Activated CD4-positive, alpha-beta T cell treated with anti-CD3 and anti-CD28 coated beads, Interleukin-2, amount 50 U/mL, for 24 hours (primary cell): ENCODE measurements at regions not wholly inside any gene's neighbourhood (a gene's known extent, or its start where the extent isn't known, plus 50 kb on each side); places are given as distances from the start of the nearest gene placed in this dataset.
"Not testable (repeated sequence)": the region's sequence is repeated elsewhere in the genome, so short reads cannot be mapped to it uniquely, and the experiment has no call there.

Source experiments
- DNase-seq, 2 donors: peaks; one replicate each; pipeline ENCODE4 v3.0.0-alpha.2; 2020; ENCODE audit warnings: low read depth in 1 of 2, low spot score in 1 of 2

DNA sequence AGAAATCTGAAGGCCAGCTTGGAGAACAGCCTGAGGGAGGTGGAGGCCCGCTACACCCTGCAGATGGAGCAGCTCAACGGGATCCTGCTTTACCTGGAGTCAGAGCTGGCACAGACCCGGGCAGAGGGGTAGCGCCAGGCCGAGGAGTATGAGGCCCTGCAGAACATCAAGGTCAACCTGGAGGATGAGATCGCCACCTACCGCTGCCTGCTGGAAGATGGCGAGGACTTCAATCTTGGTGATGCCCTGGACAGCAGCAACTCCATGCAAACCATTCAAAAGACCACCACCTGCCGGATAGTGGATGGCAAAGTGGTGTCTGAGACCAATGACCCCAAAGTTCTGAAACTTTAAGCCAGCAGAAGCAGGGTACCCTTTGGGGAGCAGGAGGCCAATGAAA is 318.4 kb downstream of the ZFHX3 start:
- DNase-seq: not testable (repeated sequence)

- DNase-seq: no peak
Observed at GRCh38 chr16:72728516-72728915, 319.4 kb downstream of the ZFHX3 start.

GRCh38 chr16:72727565-72727964 is 320.4 kb downstream of the ZFHX3 start:
- DNase-seq: no peak

DNA sequence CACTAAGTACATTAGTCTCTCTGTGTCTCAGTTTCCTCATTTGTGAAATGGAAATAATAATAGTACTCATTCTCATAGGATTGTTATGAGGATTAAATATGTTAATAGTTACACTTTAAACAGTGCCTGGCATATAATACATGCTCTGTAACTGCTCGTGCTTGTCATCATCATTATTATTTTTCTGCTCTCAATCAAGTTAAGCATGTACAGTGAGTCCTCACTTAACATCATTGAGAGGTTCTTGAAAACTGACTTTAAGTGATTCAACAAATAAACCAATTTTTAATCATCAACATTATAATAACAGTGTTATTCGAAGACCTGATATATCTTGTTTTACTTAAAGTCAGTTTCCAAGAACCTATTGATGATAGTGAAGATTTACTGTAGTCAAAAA is 322.3 kb downstream of the ZFHX3 start:
- DNase-seq: no peak

DNA sequence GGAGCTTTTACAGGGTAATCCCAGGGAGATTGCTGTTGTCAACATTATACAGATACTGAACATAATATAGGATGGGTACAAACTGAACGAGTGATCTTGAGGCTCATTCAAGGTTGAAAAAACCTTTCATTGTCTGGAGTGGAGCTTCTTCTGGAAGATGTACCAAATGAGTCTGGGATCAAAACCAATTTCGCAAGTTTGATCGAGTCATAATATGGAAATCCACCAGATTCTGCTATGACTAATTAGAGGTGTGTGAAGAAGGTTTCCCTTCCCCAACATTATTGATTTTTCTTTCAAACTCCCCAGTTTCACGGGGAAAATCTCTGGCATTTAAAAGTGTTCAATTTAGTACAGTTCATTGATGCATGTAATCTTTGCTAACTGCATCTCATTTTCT is 324.1 kb downstream of the ZFHX3 start:
- no peak for DNase-seq

DNA sequence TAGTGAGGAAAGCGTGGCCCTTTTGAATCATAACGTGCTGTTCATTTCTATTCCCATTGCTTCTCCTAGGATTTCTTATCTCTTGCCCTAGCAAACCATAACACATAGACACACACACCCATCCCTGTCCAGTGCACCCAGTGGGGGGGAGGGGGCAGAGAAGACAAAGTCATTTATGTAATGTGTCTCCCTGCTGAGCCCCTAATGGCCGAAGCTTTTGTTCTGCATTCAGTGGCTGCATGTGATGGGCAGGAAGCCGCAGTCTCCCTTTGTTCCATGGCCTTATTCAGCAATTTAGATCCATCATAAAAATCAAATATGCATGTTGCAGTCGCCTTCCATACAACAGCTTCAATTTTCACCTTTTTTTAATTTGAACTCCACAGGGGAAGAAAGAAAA is 325.4 kb downstream of the ZFHX3 start:
- no peak for DNase-seq

GRCh38 chr16:72721981-72722380 is 325.9 kb downstream of the ZFHX3 start:
- no peak for DNase-seq

GRCh38 chr16:72715267-72715666 is 332.7 kb downstream of the ZFHX3 start:
- no peak for DNase-seq

GRCh38 chr16:72711823-72712222 is 336.1 kb downstream of the ZFHX3 start:
- DNase-seq: no peak

- no peak for DNase-seq
Observed at GRCh38 chr16:72705801-72706200, 342.1 kb downstream of the ZFHX3 start.

DNA sequence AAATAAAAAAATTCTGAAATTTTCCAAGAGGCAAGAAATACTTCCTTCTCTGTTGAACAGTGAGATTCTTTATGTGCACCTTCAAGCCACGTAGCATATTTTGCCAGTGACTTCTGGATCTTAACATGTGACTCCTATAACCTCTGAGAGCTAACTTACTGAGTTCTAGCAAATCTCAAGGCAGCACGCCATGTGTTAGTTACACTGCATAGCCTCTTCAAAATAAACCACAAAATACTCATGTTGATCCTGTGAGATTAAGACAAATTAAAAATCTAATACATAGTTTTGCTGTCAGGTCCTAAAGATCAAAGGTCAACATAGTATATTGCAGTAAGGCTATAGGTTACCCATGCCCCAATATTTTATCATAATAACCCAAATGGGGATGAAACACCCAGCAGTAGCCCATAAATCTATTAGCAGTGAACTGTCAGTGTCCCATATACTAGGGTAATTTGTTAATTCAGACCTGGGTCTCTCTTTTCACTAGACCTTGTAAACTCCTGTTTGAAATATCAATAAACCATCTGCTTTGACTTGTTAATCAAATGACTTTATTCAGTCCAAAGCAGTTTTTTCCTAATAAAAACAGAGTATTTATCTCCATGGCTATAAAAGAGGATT is 343.1 kb downstream of the ZFHX3 start:
- no peak for DNase-seq

DNA sequence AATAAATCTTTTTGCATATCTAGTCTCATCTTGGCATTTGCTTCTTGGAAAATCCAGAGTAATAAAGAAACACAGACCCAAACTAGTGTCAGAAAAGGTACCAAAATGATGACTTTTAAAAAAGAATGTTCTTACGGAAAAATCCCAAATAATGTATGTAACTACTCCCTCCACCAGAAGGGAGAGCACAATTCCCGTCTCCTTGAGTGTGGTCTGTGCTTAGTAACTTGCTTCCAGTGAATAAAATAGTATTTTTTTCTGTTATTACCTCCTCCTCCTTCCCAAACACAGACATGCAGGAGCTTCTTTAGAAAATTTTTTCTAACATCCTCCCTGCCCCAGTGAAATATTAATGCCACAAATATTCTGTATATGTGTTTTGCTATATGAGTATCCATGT is 358.1 kb downstream of the ZFHX3 start:
- DNase-seq: no peak

DNA sequence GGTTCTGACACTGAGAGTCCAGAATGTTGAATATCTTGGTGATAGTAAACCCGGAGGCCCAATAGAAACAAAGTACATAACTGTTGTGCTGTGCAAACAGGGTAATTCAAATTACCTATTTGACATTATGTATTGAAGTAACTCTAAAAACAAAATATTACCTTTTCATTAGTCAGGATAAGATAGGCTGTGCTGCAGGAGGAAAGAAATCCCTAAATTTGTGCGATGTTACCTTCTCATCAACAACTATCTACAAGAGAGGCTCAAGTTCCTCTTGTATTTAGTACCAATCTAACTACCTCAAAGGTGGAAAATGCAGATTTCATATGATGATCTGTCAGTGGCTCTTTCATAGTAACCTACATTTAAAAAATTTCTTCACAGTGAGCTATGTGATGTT is 367.2 kb downstream of the ZFHX3 start:
- no peak for DNase-seq

DNA sequence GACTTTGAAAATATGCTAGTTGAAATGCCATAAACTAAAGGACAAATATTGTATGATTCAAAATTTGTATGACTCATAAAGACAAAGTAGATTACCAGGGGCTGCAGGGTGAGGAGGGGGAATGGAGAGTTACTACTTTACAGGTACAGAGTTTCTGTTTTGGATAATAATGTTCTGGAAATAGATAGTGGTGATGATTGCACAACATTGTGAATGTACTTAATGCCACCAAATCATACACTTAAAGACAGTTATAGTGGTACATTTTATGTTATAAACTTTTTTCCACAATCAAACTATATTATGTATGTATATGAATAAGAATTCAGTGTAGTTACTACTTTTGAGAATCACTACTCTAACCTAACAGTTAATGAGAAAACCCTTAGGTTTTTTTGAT is 368.1 kb downstream of the ZFHX3 start:
- no peak for DNase-seq

DNA sequence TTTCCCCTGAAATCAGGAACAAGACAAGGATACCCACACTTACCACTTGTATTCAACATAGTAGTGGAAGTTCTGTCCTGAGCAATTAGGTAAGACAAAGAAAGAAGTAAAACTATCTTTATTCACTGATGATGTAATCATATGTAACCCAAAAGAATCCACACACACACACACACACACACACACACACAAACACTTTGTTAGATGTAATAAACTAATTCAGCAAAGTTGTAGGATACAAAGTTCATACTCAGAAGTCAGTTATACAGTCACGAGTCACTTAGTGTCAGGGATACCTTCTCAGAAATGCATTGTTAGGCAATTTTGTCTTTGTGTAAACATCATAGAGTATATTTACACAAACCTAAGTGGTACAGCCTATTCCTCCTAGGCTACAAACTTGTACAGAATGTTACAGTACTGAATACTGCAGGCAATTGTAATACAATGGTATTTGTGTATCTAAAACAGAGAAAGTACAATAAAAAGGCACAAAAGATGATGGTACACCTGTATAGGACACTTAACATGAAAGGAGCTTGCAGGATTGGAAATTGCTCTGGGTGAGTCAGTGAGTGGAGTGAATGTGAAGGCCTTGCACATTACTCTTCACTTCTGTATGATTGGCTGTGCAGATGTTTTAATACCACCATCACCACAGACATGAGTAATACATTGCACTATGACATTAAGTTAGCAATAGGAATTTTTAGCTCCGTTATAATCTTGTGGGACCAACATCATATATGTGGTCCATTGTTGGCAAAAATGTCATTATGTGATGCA is 370.1 kb downstream of the ZFHX3 start:
- no peak for DNase-seq

DNA sequence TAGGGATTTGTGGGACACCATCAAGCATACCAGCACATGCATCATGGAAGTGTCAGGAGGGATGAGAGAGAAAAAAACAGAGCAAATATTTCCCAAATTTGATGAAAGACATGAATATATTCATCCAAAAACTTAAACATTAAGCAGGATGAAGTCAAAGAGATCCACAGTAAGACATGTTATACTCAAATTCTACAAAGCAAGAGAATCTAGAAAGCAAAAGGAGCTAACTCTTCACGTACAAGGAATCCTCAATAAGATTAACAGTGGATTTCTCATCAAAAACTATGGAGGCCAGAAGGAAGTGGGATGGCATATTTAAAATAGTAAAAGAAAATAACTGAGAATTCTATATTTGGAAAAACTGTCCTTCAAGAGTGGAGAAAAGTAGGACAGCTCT is 374.8 kb downstream of the ZFHX3 start:
- no peak for DNase-seq

DNA sequence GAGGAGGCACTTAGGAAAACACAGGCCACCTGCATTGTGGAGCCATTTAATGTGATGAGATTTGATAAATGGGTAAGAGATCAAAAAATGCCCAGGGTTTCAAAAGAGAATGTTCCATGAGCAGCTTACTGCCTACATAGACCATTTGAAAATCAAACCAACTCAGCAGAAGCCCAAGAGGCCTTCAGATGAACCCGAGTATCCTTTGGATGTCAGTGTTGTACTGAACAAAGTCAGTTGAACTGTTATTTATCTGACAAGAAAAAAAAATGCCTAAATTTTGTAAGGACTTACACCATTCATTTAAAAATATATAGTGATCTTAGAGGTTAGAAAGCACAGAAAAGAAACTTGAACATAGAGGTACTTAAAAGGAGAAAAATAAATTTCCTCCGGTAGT is 381.7 kb downstream of the ZFHX3 start:
- DNase-seq: no peak

DNA sequence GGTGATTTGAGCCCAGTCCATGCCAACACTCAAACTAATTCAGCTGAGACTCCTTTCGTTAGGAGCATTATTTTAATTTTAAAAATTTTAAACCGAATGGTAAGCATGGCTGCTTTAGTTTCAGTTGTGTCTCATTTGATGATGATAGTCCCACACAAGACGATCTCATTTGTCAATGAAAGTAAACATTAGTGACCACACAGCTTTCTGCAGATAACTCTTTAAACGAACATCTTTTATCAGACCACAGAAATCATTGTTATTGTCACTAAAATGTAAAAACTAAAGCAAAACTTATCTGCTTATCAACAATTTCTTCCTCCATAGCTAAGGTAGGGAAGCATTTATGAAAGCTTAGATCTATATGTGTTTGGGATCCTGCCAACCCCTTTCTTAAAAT is 382.2 kb downstream of the ZFHX3 start:
- DNase-seq: no peak

DNA sequence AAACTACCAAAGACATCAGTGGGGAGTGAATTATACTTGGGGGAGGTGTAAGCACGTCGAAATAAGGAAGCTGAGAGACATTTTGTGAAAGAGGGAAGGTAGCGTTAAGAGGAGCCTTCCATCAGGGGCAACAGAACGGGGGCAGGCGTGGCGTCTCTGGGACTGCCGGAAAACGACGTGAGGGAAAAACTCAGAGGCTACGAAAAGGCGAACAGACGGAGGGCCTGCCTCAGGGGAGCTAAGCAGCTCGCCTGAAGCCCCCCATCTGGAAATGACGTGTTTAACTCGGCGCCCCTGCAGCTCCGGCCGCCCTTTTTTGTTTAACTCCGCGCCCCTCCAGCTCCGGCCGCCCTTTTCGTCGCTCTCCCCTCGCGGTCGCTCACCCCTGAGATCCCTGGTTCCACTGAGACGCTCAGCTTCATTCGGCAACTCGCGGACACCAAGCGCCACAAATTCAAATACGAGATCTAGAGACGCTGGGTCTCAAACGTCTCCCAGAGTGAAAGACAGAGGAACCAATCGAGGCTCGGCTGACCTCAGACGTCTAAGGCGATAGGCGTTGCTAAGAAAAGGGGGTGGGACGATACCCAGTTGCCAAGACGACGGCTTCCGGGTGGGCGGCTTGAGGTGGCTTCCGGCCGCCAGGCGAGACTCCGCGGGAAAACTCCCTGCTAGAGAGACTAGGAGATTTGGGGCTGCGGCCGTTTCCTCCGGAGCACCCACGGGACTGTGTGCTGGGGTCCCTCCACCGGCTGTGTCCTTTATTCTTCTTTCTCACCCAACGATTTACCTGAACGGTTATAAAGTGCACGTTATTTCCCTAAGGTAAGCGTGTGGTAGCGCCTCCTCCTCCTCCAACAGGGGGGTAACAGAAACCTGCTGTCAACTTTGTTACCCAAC is 383.2 kb downstream of the ZFHX3 start:
- DNase-seq: peak; percentile 83 to 94

- no peak for DNase-seq
Observed at GRCh38 chr16:72664056-72664508, 383.8 kb downstream of the ZFHX3 start.

DNA sequence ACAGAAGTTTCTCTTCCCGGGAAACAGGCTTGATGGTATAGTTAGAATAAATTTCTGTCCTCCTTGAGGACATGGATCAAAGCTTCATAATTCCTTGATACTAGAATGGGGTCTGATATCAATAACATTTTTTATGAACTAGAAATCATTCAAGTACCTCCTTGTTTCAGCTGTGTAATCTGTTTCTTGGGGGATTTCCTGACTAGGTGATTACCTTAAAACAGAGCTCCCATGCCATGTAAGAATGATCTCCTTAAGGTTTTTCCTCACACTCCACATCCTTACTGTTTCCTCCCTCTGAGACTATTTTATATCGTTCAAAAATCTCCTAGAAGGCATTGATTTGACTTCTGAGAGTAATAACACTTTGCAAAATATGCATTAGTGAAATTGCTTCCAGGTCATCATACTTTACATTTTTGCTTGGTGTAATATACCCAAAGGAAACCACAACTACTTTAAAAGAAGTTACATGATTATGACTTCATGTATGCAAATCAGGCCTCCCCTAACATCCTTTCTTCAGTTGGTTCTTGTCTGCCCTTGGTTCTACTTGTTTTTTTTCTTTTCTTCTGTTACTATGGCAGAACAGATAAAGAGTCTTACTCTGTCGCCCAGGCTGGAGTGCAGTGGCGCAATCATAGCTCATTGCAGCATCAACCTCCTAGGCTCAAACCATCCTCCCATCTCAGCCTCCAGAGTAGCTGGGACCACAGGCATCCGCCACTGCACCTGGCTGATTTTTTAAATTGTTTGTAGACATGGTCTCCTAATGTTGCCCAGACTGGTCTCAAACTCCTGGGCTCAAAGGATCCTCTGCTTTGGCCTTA is 388.8 kb downstream of the ZFHX3 start:
- DNase-seq: no peak
